NB4 (cell line): ENCODE measurements at regions not wholly inside any gene's neighbourhood (a gene's known extent, or its start where the extent isn't known, plus 50 kb on each side); places are given as distances from the start of the nearest gene placed in this dataset.

Experiments
- POLR2A ChIP-seq: IDR thresholded peaks from 2 replicates; pipeline ENCODE4 v1.6.1; 2011; ENCODE audit warnings: mild to moderate bottlenecking; ENCODE audit not compliant: insufficient read length; ENCODE audit errors: extremely low read depth
- TF ChIP-seq, protein P1 (sequence below): IDR thresholded peaks from one replicate; pipeline ENCODE4 v1.5.1; 2012; ENCODE audit warnings: low read depth, low read length
- TF ChIP-seq, protein P2 (sequence below): IDR thresholded peaks from 2 replicates; pipeline ENCODE4 v1.6.1; 2011; ENCODE audit warnings: low read depth, low read length

DNA sequence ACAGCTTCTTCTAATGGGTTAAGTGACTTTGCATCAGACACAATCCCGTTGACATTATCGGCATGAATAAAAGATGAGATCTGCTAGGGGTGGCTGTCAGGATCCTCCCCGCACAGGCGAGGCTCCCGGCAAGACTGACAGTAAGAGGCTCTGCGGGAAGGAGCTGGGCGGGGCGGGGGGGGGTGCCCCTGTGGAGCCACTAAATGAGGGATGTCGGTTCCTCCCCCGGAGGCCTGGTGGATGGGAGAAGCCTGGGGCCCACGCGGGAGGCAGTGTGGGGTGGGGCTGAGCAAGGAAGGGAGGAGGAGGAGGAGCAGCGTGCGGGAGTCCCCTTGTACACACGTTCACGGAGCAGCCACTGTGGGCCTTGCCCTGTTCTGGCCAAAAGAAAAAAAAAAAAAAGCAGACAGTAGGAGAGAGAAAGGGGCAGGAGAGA lies 190.9 kb upstream of the GSE1 start:
- TF ChIP-seq POLR2A, result no peak
- TF ChIP-seq, protein P1, sequence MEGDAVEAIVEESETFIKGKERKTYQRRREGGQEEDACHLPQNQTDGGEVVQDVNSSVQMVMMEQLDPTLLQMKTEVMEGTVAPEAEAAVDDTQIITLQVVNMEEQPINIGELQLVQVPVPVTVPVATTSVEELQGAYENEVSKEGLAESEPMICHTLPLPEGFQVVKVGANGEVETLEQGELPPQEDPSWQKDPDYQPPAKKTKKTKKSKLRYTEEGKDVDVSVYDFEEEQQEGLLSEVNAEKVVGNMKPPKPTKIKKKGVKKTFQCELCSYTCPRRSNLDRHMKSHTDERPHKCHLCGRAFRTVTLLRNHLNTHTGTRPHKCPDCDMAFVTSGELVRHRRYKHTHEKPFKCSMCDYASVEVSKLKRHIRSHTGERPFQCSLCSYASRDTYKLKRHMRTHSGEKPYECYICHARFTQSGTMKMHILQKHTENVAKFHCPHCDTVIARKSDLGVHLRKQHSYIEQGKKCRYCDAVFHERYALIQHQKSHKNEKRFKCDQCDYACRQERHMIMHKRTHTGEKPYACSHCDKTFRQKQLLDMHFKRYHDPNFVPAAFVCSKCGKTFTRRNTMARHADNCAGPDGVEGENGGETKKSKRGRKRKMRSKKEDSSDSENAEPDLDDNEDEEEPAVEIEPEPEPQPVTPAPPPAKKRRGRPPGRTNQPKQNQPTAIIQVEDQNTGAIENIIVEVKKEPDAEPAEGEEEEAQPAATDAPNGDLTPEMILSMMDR, result no peak
- TF ChIP-seq, protein P2, sequence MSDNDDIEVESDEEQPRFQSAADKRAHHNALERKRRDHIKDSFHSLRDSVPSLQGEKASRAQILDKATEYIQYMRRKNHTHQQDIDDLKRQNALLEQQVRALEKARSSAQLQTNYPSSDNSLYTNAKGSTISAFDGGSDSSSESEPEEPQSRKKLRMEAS, result no peak
